ENCODE measurements at regions not wholly inside any gene's neighbourhood (a gene's known extent, or its start where the extent isn't known, plus 50 kb on each side); places are given as distances from the start of the nearest gene placed in this dataset.
A peak's percentile ranks its signal among the peaks of the same experiment; 100 is the strongest.

- TF ChIP-seq EZH2 (IDR thresholded peaks at IDR 0.05; ENCODE audit: insufficient read depth, low read length) (no peak), CTCF (IDR thresholded peaks at IDR 0.05; ENCODE audit: insufficient read depth, low read depth, low read length) (peak; percentile 76)
Measured at GRCh38 chr17:13114601-13115031, 96.8 kb upstream of the ELAC2 start.

Measured in astrocyte (in vitro differentiated cells and primary cell).